Mesothelial cell of epicardium (in vitro differentiated cells): ENCODE measurements at regions not wholly inside any gene's neighbourhood (a gene's known extent, or its start where the extent isn't known, plus 50 kb on each side); places are given as distances from the start of the nearest gene placed in this dataset.

ENCODE experiments used
- DNase-seq, 2 experiments: peaks; one replicate each; pipeline ENCODE4 v3.0.0; 2021; ENCODE audit warnings: low spot score in 2 of 2; ENCODE audit not compliant: unreplicated experiment in 2 of 2
- H3K27ac Mint-ChIP-seq: 2 replicates; pipeline ENCODE4 v1.8.0; 2021; ENCODE audit warnings: mixed read lengths
- H3K27me3 Mint-ChIP-seq: 2 replicates; pipeline ENCODE4 v1.8.0; 2021; ENCODE audit warnings: low read depth, mixed read lengths
- H3K36me3 Mint-ChIP-seq: 2 replicates; pipeline ENCODE4 v1.8.0; 2021; ENCODE audit warnings: mixed read lengths
- H3K4me1 Mint-ChIP-seq: 2 replicates; pipeline ENCODE4 v1.8.0; 2021; ENCODE audit warnings: mixed read lengths
- H3K4me3 Mint-ChIP-seq: 2 replicates; pipeline ENCODE4 v1.8.0; 2021; ENCODE audit warnings: mild to moderate bottlenecking, moderate library complexity, mixed read lengths
- H3K9me3 Mint-ChIP-seq: 2 replicates; pipeline ENCODE4 v1.8.0; 2021; ENCODE audit warnings: mixed read lengths
- CTCF ChIP-seq: fragments of 200-600 bp; sonication (generic); IDR thresholded peaks from one replicate; pipeline ENCODE4 v1.5.0; 2021; ENCODE audit warnings: antibody characterized with exemption; ENCODE audit not compliant: unreplicated experiment

GRCh38 chr2:3982160-3982559 lies 278.8 kb downstream of the DCDC2C start:
- H3K27ac Mint-ChIP-seq = no peak overlapping the region
- no peaks in the 10 kb centered on the region for H3K4me1 Mint-ChIP-seq
- TF ChIP-seq CTCF = no peak
- DNase-seq = no peak
- H3K4me3 Mint-ChIP-seq = no peak overlapping the region
- H3K27me3 Mint-ChIP-seq = peaks cover 8% of the 10 kb centered on the region
- peaks cover 9% of the 10 kb centered on the region for H3K9me3 Mint-ChIP-seq
- no peaks in the 10 kb centered on the region for H3K36me3 Mint-ChIP-seq

GRCh38 chr2:3986063-3986462 lies 282.7 kb downstream of the DCDC2C start:
- no peak for TF ChIP-seq CTCF

GRCh38 chr2:3986530-3987258 lies 283.3 kb downstream of the DCDC2C start:
- DNase-seq = no peak
- H3K27ac Mint-ChIP-seq = no peak overlapping the region
- H3K9me3 Mint-ChIP-seq = peaks cover 31% of the 10 kb centered on the region
- no peaks in the 10 kb centered on the region for H3K4me1 Mint-ChIP-seq
- H3K36me3 Mint-ChIP-seq = no peaks in the 10 kb centered on the region
- TF ChIP-seq CTCF = no peak
- peaks cover 2% of the 10 kb centered on the region for H3K27me3 Mint-ChIP-seq
- H3K4me3 Mint-ChIP-seq = no peak overlapping the region

More at GRCh38 chr2:3986063-3986462, 282.7 kb downstream of the DCDC2C start:
- Mint-ChIP-seq H3K27ac (no peak overlapping the region), H3K36me3 (no peaks in the 10 kb centered on the region), H3K27me3 (peaks cover 2% of the 10 kb centered on the region), H3K4me1 (no peaks in the 10 kb centered on the region), H3K9me3 (peaks cover 25% of the 10 kb centered on the region), H3K4me3 (no peak overlapping the region)
- DNase-seq = no peak

- Mint-ChIP-seq H3K4me3 (no peak overlapping the region), H3K27ac (no peak overlapping the region), H3K27me3 (peaks cover 6% of the 10 kb centered on the region), H3K9me3 (peaks cover 33% of the 10 kb centered on the region), H3K4me1 (no peaks in the 10 kb centered on the region), H3K36me3 (no peaks in the 10 kb centered on the region)
- DNase-seq = no peak
- no peak for TF ChIP-seq CTCF
Measured at GRCh38 chr2:4002841-4003403, 299.5 kb downstream of the DCDC2C start.

- Mint-ChIP-seq H3K4me1 (no peaks in the 10 kb centered on the region), H3K9me3 (peaks cover 57% of the 10 kb centered on the region), H3K27me3 (no peaks in the 10 kb centered on the region), H3K4me3 (no peak overlapping the region), H3K27ac (no peak overlapping the region), H3K36me3 (no peaks in the 10 kb centered on the region)
- TF ChIP-seq CTCF = no peak
- DNase-seq = no peak
Measured at GRCh38 chr2:4012197-4012596, 308.8 kb downstream of the DCDC2C start.
